ENCODE measurements at regions not wholly inside any gene's neighbourhood (a gene's known extent, or its start where the extent isn't known, plus 50 kb on each side); places are given as distances from the start of the nearest gene placed in this dataset.

- no peak for DNase-seq
Measured at GRCh38 chr21:25326181-25326580, 281.1 kb downstream of the MRPL39 start.

- DNase-seq, result no peak
Measured at GRCh38 chr21:25324666-25325065, 282.6 kb downstream of the MRPL39 start.

- DNase-seq, result no peak
Measured at GRCh38 chr21:25323356-25323949, 283.8 kb downstream of the MRPL39 start.

GRCh38 chr21:25314247-25314646 lies 293.0 kb downstream of the MRPL39 start:
- no peak for DNase-seq

- DNase-seq, result no peak
Measured at GRCh38 chr21:25313829-25314228, 293.5 kb downstream of the MRPL39 start.

GRCh38 chr21:25307489-25307888 lies 299.8 kb downstream of the MRPL39 start:
- no peak for DNase-seq

- DNase-seq, result no peak
Measured at GRCh38 chr21:25304611-25305010, 302.7 kb downstream of the MRPL39 start.

- no peak for DNase-seq
Measured at GRCh38 chr21:25300632-25301031, 306.6 kb downstream of the MRPL39 start.

GRCh38 chr21:25298512-25299491 lies 308.5 kb downstream of the MRPL39 start:
- no peak for DNase-seq

GRCh38 chr21:25297117-25297516 lies 310.2 kb downstream of the MRPL39 start:
- no peak for DNase-seq

GRCh38 chr21:25296252-25296651 lies 311.0 kb downstream of the MRPL39 start:
- no peak for DNase-seq

- no peak for DNase-seq
Measured at GRCh38 chr21:25292396-25292795, 314.9 kb downstream of the MRPL39 start.

- DNase-seq, result no peak
Measured at GRCh38 chr21:25283720-25284119, 323.6 kb downstream of the MRPL39 start.

GRCh38 chr21:25281134-25281533 lies 326.1 kb downstream of the MRPL39 start:
- no peak for DNase-seq

GRCh38 chr21:25280061-25280460 lies 327.2 kb downstream of the MRPL39 start:
- DNase-seq, result no peak

GRCh38 chr21:25273959-25274358 lies 333.3 kb downstream of the MRPL39 start:
- DNase-seq, result no peak

GRCh38 chr21:25254491-25255174 lies 352.6 kb downstream of the MRPL39 start:
- DNase-seq, result no peak

GRCh38 chr21:25246546-25246945 lies 360.7 kb downstream of the MRPL39 start:
- DNase-seq, result no peak

GRCh38 chr21:25244735-25245134 lies 362.5 kb downstream of the MRPL39 start:
- no peak for DNase-seq

- DNase-seq, result no peak
Measured at GRCh38 chr21:25243808-25244207, 363.5 kb downstream of the MRPL39 start.

- no peak for DNase-seq
Measured at GRCh38 chr21:25240974-25241373, 366.3 kb downstream of the MRPL39 start.

GRCh38 chr21:25234857-25235801 lies 372.2 kb downstream of the MRPL39 start:
- no peak for DNase-seq

GRCh38 chr21:25220954-25221353 lies 386.3 kb downstream of the MRPL39 start:
- DNase-seq, result no peak

Measured in NCI-H510A treated with DMSO at 0.1 percent for 48 hours (cell line).